NOMO-1 (cell line): ENCODE measurements at regions not wholly inside any gene's neighbourhood (a gene's known extent, or its start where the extent isn't known, plus 50 kb on each side); places are given as distances from the start of the nearest gene placed in this dataset.

ENCODE experiments used
- DNase-seq, 2 experiments: peaks; one replicate each; lab custom pipeline; 2025; ENCODE audit not compliant: unreplicated experiment in 2 of 2; lab: John Stamatoyannopoulos, UW

- no peak for DNase-seq
Observed at GRCh38 chr20:43863821-43864544, 50.7 kb upstream of the TOX2 start.

- DNase-seq, result no peak
Observed at GRCh38 chr20:43863330-43863729, 51.3 kb upstream of the TOX2 start.

GRCh38 chr20:43862438-43862837 is 52.2 kb upstream of the TOX2 start:
- no peak for DNase-seq

GRCh38 chr20:43859994-43860393 is 54.7 kb upstream of the TOX2 start:
- no peak for DNase-seq

- no peak for DNase-seq
Observed at GRCh38 chr20:43857932-43858331, 56.7 kb upstream of the TOX2 start.

- no peak for DNase-seq
Observed at GRCh38 chr20:43857127-43857526, 57.5 kb upstream of the TOX2 start.

- no peak for DNase-seq
Observed at GRCh38 chr20:43855803-43856202, 58.8 kb upstream of the TOX2 start.

- no peak for DNase-seq
Observed at GRCh38 chr20:43853918-43854317, 60.7 kb upstream of the TOX2 start.

GRCh38 chr20:43853174-43853803 is 61.4 kb upstream of the TOX2 start:
- no peak for DNase-seq

GRCh38 chr20:43849496-43850186 is 65.0 kb upstream of the TOX2 start:
- no peak for DNase-seq

GRCh38 chr20:43846516-43846905 is 68.1 kb upstream of the TOX2 start:
- DNase-seq, result no peak

GRCh38 chr20:43844778-43845614 is 69.7 kb upstream of the TOX2 start:
- DNase-seq, result no peak

- DNase-seq, result no peak
Observed at GRCh38 chr20:43843965-43844660, 70.5 kb upstream of the TOX2 start.

- DNase-seq, result no peak
Observed at GRCh38 chr20:43843096-43843964, 71.3 kb upstream of the TOX2 start.

- no peak for DNase-seq
Observed at GRCh38 chr20:43842126-43843020, 72.3 kb upstream of the TOX2 start.

- DNase-seq, result peak; percentile 13 to 26
Observed at GRCh38 chr20:43840382-43841070, 74.1 kb upstream of the TOX2 start.

GRCh38 chr20:43839793-43840199 is 74.9 kb upstream of the TOX2 start:
- no peak for DNase-seq

GRCh38 chr20:43838703-43839060 is 76.0 kb upstream of the TOX2 start:
- DNase-seq, result no peak
